HG03025 (cell line): ENCODE measurements at regions not wholly inside any gene's neighbourhood (a gene's known extent, or its start where the extent isn't known, plus 50 kb on each side); places are given as distances from the start of the nearest gene placed in this dataset.

Experiments
- ATAC-seq: cut with Tn5 transposase; IDR thresholded peaks from one replicate; pipeline ENCODE4 v1.9.1; 2021; ENCODE audit warnings: mild to moderate bottlenecking, moderate library complexity; ENCODE audit not compliant: unreplicated experiment, low FRiP score

DNA sequence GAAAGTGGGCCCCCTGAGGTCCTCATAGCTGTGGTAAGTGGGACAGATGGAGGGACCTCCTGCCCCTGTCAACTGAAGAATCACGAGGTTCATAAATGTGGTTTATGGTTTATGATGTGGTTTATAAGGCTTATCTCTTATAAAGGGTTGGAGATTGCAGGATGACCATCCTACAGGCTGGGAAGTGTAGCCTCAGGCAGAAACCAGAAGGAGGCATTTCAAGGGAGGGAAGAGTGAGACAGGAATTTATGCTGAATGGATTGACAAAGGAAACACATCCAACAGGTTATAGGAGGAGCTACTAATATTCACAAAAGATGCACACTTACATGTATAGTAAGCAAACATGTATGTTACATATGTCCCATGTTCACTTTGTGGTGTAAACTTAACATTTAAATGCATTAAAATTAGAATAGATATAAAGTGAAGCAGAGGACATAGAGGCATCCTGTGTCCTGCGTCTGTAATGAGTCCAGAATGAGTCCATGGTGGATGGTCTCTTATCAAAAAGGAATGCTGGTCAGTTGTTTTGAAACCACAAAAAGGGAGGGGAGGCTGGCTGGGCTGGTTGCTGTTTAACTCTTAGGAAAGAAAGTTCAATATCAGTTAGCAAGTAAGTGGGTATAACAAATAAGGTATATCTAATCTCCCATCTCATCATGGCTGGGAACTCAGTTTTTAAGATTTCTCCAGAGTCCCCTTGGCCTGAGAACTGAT, 149.0 kb upstream of the RMST start:
- no peak for ATAC-seq

GRCh38 chr12:97316321-97316720, 146.3 kb upstream of the RMST start:
- ATAC-seq, result no peak

GRCh38 chr12:97321621-97322020, 141.0 kb upstream of the RMST start:
- no peak for ATAC-seq

DNA sequence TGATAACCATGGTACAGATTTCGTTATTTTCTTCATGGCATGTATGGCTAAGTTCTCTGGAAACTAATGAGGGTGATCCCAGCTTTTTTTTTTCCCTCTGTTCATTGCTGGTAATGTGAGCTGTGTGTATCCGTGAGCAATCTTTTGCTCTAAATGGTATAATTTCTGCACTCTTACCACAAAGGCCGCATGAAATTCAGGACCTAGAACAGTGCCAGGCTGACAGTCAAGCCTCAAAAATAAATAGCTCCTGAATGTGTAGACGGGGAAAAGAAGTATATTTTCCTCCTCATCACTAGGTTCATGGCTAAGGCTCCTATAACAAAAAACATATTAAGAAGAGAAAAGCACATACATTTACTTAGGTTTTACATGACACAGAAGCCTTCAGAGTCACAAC, 140.2 kb upstream of the RMST start:
- ATAC-seq, result no peak

- ATAC-seq, result no peak
These were observed 139.4 kb upstream of the RMST start for GRCh38 chr12:97323154-97323553.

GRCh38 chr12:97324471-97324870, 138.1 kb upstream of the RMST start:
- no peak for ATAC-seq

GRCh38 chr12:97335115-97335514, 127.5 kb upstream of the RMST start:
- ATAC-seq, result no peak

GRCh38 chr12:97336900-97337751, 125.5 kb upstream of the RMST start:
- ATAC-seq, result no peak

DNA sequence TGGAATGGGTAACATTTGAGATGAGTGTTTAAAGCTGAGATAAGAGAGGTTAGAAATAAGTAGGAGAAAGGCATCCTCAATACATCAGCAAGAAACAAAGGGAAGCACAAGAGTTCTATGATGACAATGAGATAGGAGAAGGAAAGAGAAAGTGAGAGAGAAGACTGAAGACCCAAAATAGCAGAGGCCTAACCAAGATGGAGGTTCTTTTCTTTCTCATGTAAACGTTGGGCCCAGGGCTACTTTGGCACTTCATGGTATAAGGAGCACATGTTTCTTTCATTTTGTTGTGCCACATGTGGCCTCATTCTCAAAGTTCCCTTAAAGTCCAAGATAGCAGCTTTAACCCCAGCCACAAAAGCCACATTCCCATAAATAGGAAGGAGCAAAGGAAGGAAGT, 120.5 kb upstream of the RMST start:
- ATAC-seq, result no peak

DNA sequence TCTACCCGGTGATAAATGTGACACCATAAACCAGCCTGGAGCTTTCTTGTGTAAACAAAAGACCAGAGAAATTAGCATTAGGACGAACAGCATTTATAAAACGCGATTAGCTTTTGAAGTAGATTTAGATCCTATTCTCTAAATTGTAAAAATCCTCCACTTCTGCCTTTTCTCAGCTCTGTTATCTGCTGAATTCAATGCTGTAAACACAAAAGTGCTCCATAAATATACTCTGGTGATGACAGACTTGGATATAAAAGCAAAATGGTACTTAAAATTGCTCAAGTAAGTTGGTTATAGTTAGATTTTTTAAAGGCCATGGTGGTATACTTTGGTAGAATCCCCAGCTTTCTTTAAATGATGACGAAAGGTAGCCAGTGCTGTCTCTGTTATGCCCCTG, 114.6 kb upstream of the RMST start:
- no peak for ATAC-seq

GRCh38 chr12:97358361-97358760, 104.2 kb upstream of the RMST start:
- no peak for ATAC-seq

- ATAC-seq, result no peak
These were observed 103.4 kb upstream of the RMST start for GRCh38 chr12:97359021-97359690.

DNA sequence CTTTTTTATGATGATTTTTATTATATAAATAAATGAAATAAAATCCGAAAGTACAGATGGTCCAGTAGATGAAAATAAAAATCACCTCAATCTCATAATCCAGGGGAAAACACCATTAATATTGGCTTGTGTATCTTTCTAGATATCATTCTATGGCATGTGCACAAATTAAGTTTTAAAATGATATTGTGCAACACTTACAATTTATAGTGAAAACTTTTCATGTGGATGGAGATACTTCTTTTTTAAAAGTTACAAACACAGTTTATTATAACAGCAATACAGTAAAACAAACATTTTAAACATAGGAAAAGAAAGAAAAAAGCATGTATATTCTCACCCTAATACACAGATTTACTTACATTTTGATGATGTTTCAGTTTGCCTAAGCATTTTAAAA, 98.9 kb upstream of the RMST start:
- ATAC-seq, result no peak

GRCh38 chr12:97368462-97369163, 94.0 kb upstream of the RMST start:
- ATAC-seq, result no peak

- no peak for ATAC-seq
These were observed 87.3 kb upstream of the RMST start for GRCh38 chr12:97375310-97375709.

DNA sequence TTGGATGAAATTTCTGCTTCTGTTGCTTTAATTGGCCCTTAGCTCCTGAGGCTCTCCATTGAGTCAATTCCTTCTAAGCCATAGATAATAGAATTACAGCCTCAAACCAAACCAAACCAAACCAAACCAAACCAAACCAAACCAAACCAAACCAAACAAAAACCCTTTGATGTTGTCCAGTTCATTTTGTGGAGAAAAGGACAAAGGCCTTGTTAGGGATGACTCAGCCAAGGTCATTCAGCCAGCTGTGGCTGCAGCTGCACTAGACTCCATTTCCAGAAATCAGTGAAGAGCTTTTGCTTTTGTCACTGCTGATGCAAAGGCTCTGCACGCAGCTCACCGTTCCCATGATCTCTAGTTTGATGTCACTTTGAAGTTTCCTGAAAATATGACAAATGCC, 82.2 kb upstream of the RMST start:
- no peak for ATAC-seq

- ATAC-seq, result no peak
These were observed 77.5 kb upstream of the RMST start for GRCh38 chr12:97385121-97385520.

- no peak for ATAC-seq
These were observed 76.4 kb upstream of the RMST start for GRCh38 chr12:97386133-97386581.

DNA sequence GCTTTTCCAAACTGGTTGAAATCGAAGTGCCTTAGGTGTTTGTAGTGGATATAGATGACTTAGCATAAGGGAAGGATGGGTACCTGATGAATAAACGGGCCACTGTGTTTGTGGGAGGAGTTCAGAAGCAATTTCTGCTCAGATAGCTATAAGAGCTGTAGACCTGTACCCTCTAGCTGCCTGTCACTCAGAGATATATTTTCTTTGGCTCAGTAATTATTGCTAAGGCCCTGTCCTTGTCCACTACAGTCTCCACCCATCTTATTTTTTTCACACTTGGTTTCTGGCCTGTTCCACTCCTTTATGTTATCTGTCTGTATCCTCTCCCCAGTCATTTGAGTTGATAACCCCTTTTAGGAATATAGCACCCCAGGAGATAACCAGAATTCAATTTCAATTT, 74.8 kb upstream of the RMST start:
- ATAC-seq, result no peak

- ATAC-seq, result no peak
These were observed 67.9 kb upstream of the RMST start for GRCh38 chr12:97394657-97395056.

DNA sequence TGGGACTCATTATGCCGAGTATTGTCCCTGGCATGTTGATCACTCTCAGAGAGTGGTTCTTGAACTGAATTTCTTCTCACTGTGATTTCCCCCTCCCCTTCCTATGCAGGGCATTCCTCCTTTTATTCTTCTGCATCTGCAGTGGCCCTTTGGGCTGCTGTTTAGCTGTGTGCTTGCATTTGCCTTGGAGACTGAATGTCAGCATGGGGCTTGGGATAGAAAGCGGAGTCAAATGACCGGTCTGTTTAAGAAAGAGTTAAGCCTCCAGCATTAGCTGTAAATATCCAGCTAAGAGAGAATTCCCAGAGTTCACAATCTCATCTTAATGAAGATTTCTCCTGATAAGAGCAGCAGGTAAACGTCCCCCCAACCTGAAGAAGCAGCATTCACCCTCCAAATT, 65.6 kb upstream of the RMST start:
- ATAC-seq, result no peak
